Amygdala (tissue), 56 donors: ENCODE measurements at regions not wholly inside any gene's neighbourhood (a gene's known extent, or its start where the extent isn't known, plus 50 kb on each side); places are given as distances from the start of the nearest gene placed in this dataset.
"Not testable (repeated sequence)": the region's sequence is repeated elsewhere in the genome, so short reads cannot be mapped to it uniquely, and the experiment has no call there.

Experiments used
- DNase-seq, 56 donors: peaks; one replicate each; lab custom pipeline; 2025; lab: John Stamatoyannopoulos, UW

DNA sequence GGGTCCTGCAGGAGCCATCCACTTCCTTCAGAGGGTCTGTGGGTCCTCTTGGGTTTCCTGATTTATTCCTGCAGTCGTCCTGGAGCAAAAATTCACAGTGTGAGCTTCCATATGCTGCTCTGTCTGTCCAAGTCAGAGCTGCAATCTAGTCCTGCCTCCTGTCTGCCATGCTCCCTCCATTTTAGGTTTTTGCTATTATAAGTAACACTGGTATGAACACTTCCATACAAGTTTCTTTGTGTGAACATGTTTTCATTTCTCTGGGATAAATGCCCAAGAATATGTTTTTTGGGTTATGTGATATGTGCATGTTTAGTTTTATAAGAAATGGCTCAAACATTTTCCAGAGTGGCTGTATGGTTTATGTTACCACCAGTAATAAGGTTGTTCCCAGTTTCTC lies 188.1 kb downstream of the ACTR3B start:
- no peak for DNase-seq

DNA sequence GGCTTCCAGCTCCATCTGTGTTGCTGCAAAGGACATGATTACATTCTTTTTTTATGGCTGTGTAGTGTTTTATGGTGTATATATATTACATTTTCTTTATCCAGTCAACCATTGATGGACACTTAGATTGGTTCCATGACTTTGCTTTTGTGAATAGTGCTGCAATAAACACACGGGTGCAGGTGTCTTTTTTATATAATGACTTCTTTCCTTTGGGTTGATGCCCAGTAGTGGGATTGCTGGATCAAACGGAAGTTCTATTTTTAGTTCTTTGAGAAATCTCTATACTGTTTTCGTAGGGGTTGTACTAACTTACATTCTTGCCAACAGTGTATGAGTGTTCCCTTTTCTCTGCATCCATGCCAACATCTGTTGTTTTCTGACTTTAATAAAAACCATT lies 189.7 kb downstream of the ACTR3B start:
- no peak for DNase-seq

DNA sequence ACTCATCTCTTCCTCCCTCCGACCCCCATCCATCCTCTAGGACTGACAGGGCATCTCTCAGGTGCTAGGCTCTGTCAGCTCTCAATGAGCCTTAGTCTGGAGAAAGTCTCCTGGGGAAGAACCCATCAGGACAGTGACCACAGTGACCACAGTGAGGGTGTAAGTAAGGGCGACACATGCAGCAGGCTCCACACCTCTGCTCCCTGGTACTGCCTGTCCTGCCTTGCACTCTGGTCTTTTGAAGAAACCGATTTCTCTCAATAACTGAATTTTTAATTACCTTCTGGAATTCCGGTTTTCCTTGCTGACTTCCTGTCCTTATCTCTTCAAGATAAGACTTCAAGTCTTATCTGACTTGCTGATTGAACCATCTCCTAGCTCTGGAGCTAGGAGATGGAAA lies 190.2 kb downstream of the ACTR3B start:
- no peak for DNase-seq

DNA sequence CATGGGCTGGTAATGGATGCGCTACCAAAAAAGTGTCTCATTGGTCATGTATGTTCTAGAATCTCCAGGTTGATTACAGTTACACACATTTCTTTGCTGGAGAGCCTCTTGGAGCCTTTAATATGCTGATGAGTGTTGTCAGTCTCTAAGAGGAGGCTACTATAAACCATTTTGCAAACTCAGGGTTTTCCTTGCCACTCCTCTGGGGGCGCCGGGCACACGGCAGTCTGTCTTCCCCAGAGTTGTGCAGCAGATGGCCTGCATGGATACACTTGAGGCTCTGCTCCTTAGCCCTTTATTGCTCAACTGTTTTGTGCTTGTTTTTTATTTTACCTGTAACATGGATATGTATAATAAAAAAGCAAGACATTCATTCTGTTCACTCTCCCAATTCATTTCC lies 196.5 kb downstream of the ACTR3B start:
- DNase-seq: no peak

DNA sequence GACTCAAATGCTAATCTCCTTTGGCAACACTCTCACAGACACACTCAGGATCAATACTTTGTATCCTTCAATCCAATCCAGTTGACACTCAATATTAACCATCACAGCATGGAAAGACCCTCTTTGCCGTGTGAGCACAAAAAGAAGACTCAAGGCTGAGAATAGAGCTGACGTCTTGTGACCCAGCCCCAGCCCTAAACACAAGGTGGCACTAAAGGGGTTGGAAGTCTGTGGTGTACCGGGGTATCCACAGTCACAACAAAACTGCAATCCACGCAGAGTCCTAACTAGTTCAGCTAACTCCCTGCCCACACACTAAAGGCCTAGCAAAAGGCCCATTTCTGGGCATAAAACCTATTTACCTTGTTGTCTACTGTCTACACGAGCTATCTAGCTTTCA lies 200.1 kb downstream of the ACTR3B start:
- no peak for DNase-seq

DNA sequence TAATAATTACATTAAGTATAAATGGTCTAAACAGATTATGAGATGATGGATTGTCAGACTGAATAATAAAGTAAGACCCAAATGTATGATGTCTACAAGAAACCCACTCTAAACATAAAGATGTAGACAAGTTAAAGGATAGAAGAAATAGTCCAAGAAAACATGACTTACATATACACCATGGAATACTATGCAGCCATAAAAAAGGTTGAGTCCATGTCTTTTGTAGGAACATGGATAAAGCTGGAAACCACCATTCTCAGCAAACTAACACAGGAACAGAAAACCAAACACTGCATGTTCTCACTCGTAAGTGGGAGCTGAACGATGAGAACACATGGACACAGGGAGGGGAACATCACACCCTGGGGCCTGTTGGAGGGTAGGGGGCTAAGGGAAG lies 202.2 kb downstream of the ACTR3B start:
- not testable (repeated sequence) for DNase-seq

DNA sequence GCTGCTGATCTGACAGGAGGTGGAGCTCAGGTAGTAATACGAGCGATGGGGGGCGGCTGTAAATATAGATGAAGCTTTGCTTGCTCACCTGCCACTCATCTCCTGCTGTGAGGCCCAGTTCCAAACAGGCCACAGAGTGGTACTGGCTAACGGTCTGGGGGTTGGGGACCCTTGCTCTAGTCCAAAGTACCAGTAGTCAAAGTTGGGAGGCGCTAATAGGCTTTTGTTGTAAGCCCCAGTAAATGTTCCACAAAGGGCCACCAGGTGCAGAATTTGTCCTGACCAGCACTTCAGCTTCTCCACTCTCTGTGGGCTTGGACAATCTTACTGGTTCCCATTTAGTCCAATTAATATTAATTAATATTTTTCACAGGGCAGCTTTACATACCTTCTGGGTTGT lies 206.6 kb downstream of the ACTR3B start:
- DNase-seq: no peak

DNA sequence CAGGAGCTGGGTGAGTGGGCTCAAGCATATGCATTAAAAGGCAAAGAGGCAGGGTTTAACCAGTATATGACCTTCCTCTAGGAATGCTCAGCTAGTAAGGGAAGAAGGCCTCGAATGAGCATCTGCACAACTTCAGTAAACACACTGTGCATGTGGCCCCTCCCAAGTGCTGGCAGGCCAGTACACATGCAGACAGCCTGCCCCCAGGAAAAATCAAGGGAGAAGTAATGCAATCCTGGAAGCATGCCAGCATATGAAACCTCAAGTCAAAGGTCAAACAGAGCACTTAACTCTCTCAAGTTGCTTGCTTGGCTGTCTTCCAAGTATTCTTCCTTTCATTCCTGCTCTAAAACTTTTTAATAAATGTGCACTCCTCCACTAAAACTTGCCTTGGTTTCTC lies 208.4 kb downstream of the ACTR3B start:
- DNase-seq: peak in 1 of 56 donors; percentile 25

DNA sequence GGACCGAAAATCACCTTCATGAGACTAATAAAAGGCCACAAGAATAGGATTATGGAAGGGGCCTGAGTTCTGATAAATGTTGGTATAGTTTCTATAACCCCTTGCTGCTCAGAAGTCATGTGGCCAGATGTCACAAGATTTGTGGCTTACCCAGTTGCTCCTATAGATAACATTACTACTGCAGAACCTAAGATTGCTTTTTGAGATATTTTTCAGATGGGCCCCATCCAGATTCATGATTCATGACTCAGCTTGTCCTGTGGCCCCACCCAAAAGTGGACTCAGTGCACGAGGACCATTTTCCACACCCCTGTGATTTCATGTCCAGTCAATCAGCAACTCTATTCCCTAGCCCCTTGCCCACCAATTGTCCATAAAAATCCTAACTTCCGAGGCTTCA lies 209.0 kb downstream of the ACTR3B start:
- DNase-seq: no peak

DNA sequence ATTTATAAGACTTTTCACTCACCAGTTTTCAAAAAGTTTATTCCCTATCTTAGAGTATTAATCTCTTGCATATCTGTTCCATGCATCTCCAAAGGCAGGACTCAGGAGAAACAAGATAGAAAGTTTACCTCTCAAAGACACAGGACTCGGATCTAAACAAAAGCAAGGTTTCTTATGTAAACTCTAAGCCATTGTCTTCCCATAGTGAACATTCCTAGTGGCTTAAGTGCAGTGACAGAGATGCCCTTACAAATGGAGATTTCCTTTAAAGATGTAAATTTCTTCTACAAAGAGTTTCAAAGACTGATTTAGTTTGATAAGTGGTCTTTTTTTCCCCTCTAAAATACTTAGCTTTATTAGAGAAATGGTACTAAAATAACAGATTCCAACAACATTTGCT lies 209.8 kb downstream of the ACTR3B start:
- no peak for DNase-seq

DNA sequence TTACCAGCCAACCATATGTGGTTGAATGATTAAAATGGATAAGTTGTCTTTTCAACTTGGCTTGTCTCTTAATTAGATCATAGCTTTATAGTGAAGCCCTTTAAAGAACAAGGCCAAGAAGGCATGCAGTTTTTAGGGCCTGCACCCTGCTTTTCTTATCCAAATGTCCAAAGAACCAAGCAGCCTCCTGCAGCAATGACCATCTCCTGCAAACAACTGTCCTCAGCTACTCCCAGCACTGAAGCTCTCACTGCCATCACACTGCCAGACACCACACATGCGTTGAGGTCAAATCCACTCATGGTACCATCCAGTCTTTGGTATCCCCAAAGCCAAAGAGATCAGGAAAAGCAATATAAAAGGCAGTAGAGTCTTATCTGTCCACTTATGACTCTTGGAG lies 210.3 kb downstream of the ACTR3B start:
- DNase-seq: no peak

DNA sequence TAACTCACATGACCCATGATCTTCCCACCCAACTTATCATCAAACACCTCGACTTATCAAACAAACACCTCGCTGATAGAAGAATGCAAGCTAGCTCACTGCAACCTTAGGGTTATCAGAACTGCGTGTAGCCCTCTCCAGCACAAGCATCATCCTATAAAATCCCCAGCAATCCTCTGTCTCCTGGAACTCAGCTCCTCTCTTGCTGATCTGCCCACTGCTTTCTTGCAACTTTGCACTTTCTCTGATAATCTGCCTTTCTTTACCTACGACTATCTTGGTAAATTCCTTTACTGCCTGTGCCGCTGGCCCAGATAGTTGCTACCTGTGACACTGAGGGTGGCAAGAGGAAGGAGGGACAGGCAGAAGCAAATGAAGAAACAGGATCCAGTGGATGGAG lies 210.9 kb downstream of the ACTR3B start:
- no peak for DNase-seq

DNA sequence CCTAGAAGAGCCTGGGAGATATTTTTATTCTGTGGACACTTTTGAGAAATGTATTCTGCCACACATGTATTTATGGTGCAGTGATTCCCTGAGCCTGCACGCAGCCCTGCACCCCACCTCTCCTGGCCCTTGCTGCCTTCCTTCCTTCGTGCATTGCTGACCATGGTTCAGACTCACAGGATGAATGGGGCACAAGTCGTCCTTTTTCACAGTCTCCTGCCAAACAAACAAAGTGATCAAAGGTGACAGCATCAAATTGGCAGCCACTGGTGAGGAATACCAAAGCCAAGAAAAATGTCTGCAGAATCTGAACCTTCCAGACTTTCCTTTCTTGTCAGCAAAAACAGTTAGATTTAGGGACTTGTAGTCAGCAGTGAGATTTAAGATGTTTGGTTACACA lies 215.0 kb downstream of the ACTR3B start:
- DNase-seq: no peak

DNA sequence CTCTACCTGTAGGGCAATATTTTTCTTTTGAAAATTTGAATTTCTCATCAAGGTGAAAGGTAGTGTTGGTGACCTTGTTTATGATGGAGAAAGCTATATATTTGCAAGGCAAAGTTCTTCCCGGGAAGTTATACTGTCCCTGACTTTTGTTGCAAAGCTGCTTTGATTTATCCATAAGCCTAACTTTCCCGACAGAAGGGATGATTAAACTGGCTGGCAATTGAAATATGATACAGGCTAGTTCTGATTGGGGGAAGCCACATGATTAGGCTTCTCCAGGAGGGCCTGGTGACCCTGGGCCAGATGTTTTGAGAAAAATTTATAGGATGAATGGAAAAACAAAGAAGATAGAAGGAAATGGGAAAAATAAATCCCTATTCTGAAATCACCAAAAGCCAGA lies 215.5 kb downstream of the ACTR3B start:
- no peak for DNase-seq

DNA sequence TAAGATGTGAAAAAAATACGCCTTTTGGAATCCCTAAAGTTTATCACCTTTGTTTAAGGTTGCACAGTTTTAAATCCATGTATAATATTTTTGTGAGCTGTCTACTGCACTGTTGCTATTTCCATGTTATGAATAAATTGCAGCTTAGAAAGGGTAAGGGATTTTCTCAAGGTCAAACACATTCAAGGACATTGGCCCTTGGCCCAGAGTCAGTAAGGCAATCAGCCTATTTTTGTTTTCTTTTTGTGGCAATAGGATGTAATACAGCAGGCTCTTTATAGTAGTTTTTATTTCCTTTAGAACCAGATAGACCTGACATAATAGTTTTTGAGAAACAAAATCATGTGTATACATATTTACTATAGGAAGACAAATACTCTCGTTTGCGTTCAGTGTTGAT lies 219.8 kb downstream of the ACTR3B start:
- no peak for DNase-seq

DNA sequence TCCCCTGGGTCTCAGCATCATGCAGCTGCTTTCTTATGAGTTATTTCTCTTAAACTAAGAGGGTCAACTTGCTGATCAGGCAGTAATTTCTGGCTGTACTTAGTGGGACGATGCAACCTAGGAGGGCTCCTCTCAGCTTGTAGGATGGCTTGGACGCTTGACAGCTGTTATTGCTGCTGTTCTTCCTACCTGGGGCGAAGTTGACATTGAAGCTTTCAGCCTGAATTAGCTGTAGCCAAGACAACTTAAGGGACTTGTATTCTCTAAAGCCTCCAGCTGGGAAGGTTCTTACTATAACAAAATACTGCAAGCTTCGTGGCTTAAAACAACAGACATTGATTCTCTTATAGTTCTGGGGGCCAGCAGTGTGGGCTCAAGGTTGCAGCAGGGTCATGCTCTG lies 224.9 kb downstream of the ACTR3B start:
- no peak for DNase-seq

DNA sequence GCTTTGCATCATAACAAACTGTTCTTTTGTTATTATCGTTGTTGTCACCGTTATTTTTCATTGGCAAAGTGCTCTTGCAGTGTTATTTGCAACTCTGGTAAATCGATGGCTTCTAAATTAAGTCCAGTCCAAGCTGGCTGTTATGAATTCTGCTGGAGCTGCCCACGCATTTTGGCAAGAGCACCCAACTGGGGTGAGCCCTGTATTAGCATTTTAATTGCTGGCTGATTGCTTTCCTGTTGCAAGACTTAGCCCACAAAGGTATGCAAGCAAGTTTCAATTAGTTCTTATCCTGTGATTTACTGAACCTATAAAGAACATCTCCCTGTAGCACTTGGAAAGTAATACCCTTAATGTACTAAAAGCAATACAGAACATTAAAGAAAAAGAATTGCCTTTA lies 226.8 kb downstream of the ACTR3B start:
- DNase-seq: peak in 7 of 56 donors; percentile 2 to 11 (median 6)

DNA sequence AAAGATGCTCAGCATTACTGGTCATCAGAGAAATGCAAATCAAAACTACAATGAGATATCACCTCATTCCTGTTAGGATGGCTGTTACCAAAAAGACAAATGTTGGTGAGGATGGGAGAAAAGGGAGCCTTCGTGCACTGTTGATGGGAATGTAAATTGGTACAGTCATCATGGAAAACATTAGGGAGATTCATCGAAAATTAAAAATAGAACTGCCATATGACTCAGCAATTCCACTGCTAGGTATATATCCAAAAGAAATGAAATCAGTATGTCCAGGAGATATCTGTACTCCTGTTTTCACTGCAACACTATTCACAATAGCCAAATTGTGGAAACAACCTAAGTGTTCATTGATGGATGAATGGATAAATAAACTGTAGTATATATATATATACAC lies 228.1 kb downstream of the ACTR3B start:
- DNase-seq: no peak

DNA sequence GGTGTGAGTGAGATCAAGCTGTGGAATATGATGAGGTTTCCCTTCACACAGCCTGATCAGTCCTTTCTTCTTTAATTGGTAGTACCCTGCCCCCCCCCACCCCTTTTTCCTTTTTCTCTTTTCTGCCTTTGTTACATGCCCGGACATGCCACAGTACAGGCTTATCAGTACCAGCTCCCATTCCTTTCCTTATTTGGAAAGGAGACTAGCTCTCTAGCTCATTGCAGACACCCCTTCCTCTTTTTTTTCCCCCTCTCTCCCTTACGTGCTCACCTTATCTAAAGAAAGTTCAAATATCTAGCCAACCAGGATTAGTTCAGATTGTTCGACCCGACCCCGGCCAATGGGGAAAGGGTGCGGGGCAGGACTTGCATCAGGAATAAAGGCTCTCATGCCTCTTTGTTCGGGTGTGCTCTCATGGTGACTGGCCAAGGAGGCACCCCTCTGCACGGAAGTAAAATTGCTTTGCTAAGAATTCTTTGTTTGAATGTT lies 230.4 kb downstream of the ACTR3B start:
- no peak for DNase-seq

DNA sequence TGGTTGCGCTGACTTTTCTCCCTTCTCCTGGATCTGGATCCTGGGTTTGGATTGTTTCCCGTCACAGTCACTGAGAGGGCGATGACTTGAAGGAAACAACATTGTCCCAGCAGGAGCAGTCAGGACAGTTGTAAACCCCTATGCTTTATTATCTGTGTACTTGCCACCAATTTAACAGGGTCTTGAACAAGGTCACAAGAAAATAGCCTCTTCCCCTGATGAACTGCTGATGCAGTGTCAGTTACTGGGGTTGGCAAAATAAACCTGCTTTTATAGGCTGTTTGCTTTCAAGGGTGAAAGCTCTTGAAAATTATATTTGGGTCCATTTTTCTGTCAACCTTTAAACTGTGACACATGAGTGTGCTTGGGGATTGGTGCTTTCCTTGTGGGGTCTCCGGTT lies 238.9 kb downstream of the ACTR3B start:
- DNase-seq: no peak

DNA sequence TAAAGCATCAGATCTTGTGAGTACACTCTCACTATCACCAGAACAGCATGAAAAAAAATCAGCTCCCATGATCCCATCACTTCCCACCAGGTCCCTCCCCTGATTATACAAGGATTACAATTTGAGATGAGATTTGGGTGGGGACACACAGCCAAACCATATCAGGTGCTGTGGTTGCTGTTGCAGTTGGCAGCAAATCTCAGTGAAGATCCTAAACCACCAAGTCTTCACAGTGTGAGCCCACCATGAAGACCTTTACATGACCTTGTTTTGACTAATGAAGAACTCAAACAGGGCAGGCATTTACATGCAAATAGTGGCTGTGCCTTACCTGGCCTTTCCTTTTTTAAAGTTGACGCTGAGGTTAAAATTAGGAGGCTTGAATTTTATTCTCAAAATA lies 242.6 kb downstream of the ACTR3B start:
- no peak for DNase-seq

DNA sequence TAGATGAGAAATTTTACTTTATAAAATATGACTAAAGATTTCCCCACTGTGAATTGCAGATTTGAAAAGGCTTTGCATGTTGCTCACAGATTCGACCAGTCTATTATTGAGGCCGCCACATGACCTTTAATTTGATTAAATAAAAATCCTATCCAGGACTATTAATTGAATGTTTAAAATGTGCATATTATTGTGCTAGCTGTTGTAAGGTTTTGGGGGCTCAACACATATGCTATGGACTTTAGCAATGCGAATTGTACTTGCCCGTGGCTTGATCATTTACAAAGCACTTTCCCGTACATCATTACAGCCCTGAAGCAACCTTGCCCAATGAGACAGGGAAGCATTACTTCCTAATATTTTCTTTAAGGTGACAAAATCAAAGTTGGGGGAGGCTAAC lies 243.0 kb downstream of the ACTR3B start:
- DNase-seq: no peak

DNA sequence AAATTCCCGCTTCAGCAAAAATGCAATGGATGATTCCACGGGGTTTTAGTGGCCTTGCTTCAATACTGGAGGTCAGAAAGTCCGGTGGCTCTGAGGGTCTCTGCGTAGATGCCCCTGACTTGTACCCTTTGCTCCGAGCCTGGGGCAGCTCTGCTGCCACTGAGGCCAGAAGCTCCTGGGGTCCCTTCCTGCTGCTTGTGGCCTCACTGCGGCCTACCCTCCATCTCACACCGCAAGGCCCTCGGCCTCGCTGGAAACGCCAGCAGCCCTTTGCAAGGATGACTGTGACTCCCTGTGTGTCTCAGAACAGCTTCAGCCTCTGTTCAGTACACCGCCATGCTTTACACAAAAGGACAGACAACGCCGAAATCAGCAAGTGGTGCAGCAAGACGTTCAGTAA lies 244.8 kb downstream of the ACTR3B start:
- DNase-seq: no peak
